ENCODE measurements at regions not wholly inside any gene's neighbourhood (a gene's known extent, or its start where the extent isn't known, plus 50 kb on each side); places are given as distances from the start of the nearest gene placed in this dataset.

GRCh38 chr6:40015530-40015929, 81.3 kb upstream of the MOCS1 start:
- ATAC-seq (ENCODE audit: low read depth) (no peak), DNase-seq (no peak)
- H3K27ac Mint-ChIP-seq: no peak overlapping the region
- H3K36me3 Mint-ChIP-seq (ENCODE audit: low read depth): no peaks in the 10 kb centered on the region
- TF ChIP-seq CTCF (IDR thresholded peaks at IDR 0.05): no peak
- intact Hi-C loops (cut with micrococcal nuclease): no loop called here
- H3K4me1 Mint-ChIP-seq: no peaks in the 10 kb centered on the region
- H3K4me3 Mint-ChIP-seq: no peak overlapping the region
- POLR2A ChIA-PET: no interaction called here
- CTCF ChIA-PET: no interaction called here
- H3K9me3 Mint-ChIP-seq: peaks cover 13% of the 10 kb centered on the region
- H3K27me3 Mint-ChIP-seq: peaks cover 5% of the 10 kb centered on the region

DNA sequence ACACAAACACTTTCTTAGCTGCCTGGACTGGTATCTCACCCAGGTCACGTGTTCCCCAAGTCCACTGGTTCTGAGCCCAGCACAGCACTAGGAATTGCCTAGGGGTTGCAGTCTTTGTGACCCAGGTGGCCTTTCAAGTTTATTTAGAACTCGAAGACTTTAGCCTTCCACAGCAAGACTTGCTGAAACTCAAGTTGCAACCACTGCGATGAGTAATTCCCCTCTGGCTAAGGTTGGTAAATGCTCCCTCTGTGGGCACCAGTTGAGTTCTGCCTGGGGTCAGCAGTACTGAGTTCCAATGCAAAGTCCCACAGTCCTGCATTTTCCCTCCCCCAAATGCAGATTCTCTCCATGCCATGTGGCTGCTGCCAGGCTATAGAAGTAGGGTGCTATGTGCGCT, 77.6 kb upstream of the MOCS1 start:
- ChIA-PET POLR2A (no interaction called here), CTCF (no interaction called here)
- Mint-ChIP-seq H3K4me3 (no peak overlapping the region), H3K4me1 (no peaks in the 10 kb centered on the region), H3K36me3 (ENCODE audit: low read depth) (no peaks in the 10 kb centered on the region), H3K27me3 (peaks cover 10% of the 10 kb centered on the region), H3K27ac (no peak overlapping the region), H3K9me3 (peaks cover 2% of the 10 kb centered on the region)
- DNase-seq (no peak), ATAC-seq (ENCODE audit: low read depth) (no peak)
- intact Hi-C loops (cut with micrococcal nuclease): no loop called here
- TF ChIP-seq CTCF (IDR thresholded peaks at IDR 0.05): no peak

DNA sequence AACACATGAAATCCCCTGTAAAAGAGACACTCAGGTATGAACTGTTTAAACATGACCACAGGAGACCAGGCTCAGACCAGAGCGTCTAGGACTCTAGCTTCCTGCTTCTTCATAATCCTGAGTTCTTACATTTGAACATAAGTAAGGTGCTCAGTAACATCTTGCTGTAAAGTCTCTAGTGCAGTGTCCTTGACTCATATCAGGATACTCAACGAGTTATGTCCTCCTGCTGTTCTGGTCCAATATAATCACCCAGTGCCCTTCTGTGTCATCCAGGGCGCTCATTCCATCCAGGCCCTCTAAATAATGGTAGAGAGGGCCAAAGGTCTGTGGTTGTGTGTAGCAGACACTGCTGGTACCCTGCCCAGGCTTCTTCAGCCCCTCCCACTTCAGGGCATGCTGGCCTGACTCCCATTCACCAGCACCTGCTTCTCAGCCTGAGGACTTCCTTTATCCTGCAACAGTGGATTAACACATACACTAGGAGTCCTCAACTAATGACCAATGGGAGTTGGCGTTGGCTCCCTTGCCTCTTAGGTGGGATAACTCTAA, 66.8 kb upstream of the MOCS1 start:
- peaks cover 27% of the 10 kb centered on the region for H3K9me3 Mint-ChIP-seq
- POLR2A ChIA-PET: no interaction called here
- intact Hi-C loops (cut with micrococcal nuclease): no loop called here

DNA sequence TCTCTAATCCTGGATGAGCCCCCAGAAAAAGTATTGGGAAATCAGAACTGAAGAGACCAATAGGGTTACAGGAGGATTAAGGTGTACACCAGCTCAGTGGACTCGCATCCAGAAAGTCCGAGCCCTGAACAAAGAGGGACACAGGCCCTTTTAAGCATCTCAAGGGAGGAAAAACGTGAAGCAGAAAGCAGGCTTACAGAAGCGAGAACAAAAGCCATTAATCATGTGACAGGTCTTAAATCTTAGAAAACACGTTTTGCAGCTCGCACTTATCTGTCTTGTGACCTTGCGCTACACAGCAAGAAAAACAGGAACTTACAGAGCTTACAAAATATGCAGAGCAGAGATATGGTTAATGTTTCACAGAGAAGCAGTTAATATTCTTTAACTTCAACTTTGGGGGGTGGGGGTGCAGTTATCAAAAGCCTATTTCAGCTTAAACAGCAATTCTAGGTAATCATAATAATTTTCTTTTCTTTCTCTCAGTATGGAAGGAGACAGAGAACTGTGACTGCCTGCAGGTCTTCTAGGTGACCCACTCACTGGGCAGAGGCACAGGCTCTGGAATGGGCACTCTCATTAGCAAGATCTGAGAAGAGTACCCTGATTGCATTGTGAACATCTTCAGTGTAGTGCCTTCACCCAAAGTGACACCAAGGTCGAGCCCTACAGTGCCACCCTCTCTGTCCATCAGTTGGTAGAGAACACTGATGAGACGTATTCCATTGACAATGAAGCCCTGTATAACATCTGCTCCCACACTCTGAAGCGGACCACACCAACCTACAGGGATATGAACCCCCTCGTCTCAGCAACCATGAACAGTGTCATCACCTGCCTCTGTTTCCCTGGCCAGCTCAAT, 65.0 kb upstream of the MOCS1 start:
- Mint-ChIP-seq H3K4me3 (no peak overlapping the region), H3K27ac (no peak overlapping the region), H3K36me3 (ENCODE audit: low read depth) (no peaks in the 10 kb centered on the region), H3K27me3 (peaks cover 4% of the 10 kb centered on the region), H3K4me1 (no peaks in the 10 kb centered on the region), H3K9me3 (peaks cover 27% of the 10 kb centered on the region)
- TF ChIP-seq CTCF (IDR thresholded peaks at IDR 0.05): no peak
- DNase-seq (no peak), ATAC-seq (ENCODE audit: low read depth) (no peak)
- intact Hi-C loops (cut with micrococcal nuclease): no loop called here
- POLR2A ChIA-PET: no interaction called here
- CTCF ChIA-PET: no interaction called here

More for the DNA sequence above, 66.8 kb upstream of the MOCS1 start:
- CTCF ChIA-PET: no interaction called here
- no peak for DNase-seq
- Mint-ChIP-seq H3K4me3 (no peak overlapping the region), H3K27me3 (peaks cover 6% of the 10 kb centered on the region), H3K36me3 (ENCODE audit: low read depth) (no peaks in the 10 kb centered on the region), H3K4me1 (no peaks in the 10 kb centered on the region), H3K27ac (no peak overlapping the region)
- TF ChIP-seq CTCF (IDR thresholded peaks at IDR 0.05): no peak
- no peak for ATAC-seq (ENCODE audit: low read depth)

GRCh38 chr6:39998126-39998525, 63.9 kb upstream of the MOCS1 start:
- Mint-ChIP-seq H3K9me3 (peaks cover 29% of the 10 kb centered on the region), H3K27me3 (no peaks in the 10 kb centered on the region), H3K4me1 (no peaks in the 10 kb centered on the region), H3K4me3 (no peak overlapping the region), H3K36me3 (ENCODE audit: low read depth) (no peaks in the 10 kb centered on the region), H3K27ac (no peak overlapping the region)
- ATAC-seq (ENCODE audit: low read depth): no peak
- intact Hi-C loops (cut with micrococcal nuclease): no loop called here
- TF ChIP-seq CTCF (IDR thresholded peaks at IDR 0.05): no peak
- no peak for DNase-seq
- CTCF ChIA-PET: no interaction called here
- POLR2A ChIA-PET: no interaction called here

Data from activated B cell treated with CpG ODN at 0.5 μM for 24 hours (primary cell).